ENCODE measurements at regions not wholly inside any gene's neighbourhood (a gene's known extent, or its start where the extent isn't known, plus 50 kb on each side); places are given as distances from the start of the nearest gene placed in this dataset.
A peak's percentile ranks its signal among the peaks of the same experiment; 100 is the strongest.

DNA sequence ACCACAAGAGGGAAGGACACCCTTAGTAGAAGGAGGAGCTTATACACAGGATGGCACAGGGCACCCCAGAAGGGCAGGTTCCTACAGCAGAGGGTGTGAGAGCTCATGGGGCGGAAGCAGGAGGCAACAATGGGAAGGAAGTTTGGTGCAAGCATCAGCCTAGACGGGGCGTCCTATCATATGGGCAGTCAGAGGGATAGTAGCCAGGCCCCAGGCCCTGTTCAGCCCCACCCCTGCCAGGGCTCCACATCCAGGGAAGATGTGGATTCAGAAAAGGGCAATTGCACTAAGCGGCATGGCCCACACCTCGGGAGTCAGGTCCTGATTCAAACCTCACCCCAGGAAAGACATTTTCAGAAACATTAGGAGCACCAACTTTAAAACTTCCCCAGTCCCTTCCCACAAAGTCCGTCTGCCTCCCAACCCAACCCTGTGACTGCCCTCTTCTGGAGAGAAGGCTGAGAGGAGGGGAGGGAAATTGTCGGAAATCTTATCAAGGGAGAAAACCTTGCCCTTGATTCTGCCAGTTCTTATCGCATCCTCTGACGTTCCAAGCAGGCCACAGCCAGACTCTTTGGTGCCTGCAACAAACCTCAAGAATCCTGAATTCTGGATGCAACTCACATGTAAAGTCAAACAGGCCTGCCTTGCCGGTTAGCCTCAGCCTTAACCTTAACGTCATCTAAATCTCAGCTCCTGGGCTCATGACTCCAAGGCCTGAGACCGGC, 198.8 kb upstream of the CDH5 start:
- 69% methylated on average over 12 of the region's 12 CpGs for WGBS, 2 donors
- Histone ChIP-seq H3K27ac (no peak overlapping the region), H3K9me3 (peaks cover 0 to 11% (median 0%) of the 10 kb centered on the region in 11 donors), H3K36me3 (no peaks in the 10 kb centered on the region), H3K4me1 (no peaks in the 10 kb centered on the region), H3K4me3 (no peak overlapping the region), H3K27me3 (peaks cover 0 to 15% (median 0%) of the 10 kb centered on the region in 7 donors)
- ATAC-seq = peak in 1 of 8 donors; percentile 43
- intact Hi-C loops (cut with DNase I) = no loop called here
- no peak for DNase-seq
- peak in 4 of 9 donors; percentile 11 to 25 (median 18) for TF ChIP-seq CTCF (IDR thresholded peaks at IDR 0.05)

- no peaks in the 10 kb centered on the region for H3K36me3 ChIP-seq
- H3K27me3 ChIP-seq = peaks cover 0 to 19% (median 0%) of the 10 kb centered on the region in 7 donors
- no peak overlapping the region for H3K27ac ChIP-seq
- no peak overlapping the region for H3K4me3 ChIP-seq
- peaks cover 0 to 11% (median 0%) of the 10 kb centered on the region in 11 donors for H3K9me3 ChIP-seq
- TF ChIP-seq CTCF (IDR thresholded peaks at IDR 0.05) = no peak
- DNase-seq (no peak), ATAC-seq (peak in 1 of 8 donors; percentile 35)
- WGBS, 2 donors = 82 to 91% methylated on average over 11 of the region's 11 CpGs
- H3K4me1 ChIP-seq = no peaks in the 10 kb centered on the region
- intact Hi-C loops (cut with DNase I) = no loop called here
Observed at GRCh38 chr16:66166490-66166889, 200.0 kb upstream of the CDH5 start.

- Histone ChIP-seq H3K4me3 (no peak overlapping the region), H3K27ac (no peak overlapping the region), H3K27me3 (peaks cover 0 to 22% (median 0%) of the 10 kb centered on the region in 7 donors), H3K4me1 (no peaks in the 10 kb centered on the region), H3K9me3 (peaks cover 0 to 11% (median 0%) of the 10 kb centered on the region in 11 donors), H3K36me3 (no peaks in the 10 kb centered on the region)
- ATAC-seq = no peak
- intact Hi-C loops (cut with DNase I) = no loop called here
- 50 to 96% methylated on average over 2 of the region's 2 CpGs for WGBS, 2 donors
- no peak for DNase-seq
- no peak for TF ChIP-seq CTCF (IDR thresholded peaks at IDR 0.05)
Observed at GRCh38 chr16:66165879-66166278, 200.6 kb upstream of the CDH5 start.

DNA sequence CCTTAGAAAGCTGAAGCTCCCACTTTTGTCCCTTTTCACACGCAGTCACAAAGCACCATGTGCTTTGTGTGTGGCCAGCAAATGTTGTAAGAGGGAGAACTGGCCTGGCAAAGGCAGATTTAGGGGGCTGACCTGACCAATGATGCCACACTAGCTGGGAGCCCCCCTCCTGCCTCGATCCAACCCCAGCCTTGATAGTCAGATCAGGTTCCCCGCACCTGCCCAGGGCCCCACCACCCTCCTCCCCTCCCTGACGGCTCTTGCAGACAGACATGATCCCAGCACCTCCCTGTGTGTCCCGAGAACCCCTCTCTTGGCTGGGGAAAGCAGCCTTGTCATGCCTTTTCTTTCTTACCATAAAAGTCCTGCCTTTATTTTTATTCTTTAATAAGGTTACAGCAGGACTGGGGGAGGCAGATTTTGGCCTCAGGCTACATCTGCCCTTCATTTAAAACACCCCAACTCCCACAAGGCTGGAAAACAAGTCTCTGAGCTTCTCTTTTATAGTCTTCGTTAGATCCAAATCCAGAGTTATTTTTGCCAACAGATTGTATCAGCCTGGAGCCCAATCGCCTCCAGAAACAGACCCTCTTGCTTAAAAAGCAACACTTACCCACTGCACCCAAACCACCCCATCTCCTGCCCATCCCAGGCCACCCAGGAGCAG, 201.8 kb upstream of the CDH5 start:
- no peak for ATAC-seq
- H3K4me1 ChIP-seq = no peaks in the 10 kb centered on the region

More for the DNA sequence above, 201.8 kb upstream of the CDH5 start:
- peaks cover 0 to 22% (median 0%) of the 10 kb centered on the region in 7 donors for H3K27me3 ChIP-seq
- no peak overlapping the region for H3K27ac ChIP-seq
- TF ChIP-seq CTCF (IDR thresholded peaks at IDR 0.05) = no peak
- DNase-seq = no peak
- no peaks in the 10 kb centered on the region for H3K36me3 ChIP-seq
- intact Hi-C loops (cut with DNase I) = no loop called here
- H3K4me3 ChIP-seq = no peak overlapping the region
- peaks cover 0 to 11% (median 0%) of the 10 kb centered on the region in 11 donors for H3K9me3 ChIP-seq
- 79 to 83% methylated on average over 7 of the region's 7 CpGs for WGBS, 2 donors
